Suprapubic skin (tissue), 4 donors: ENCODE measurements at regions not wholly inside any gene's neighbourhood (a gene's known extent, or its start where the extent isn't known, plus 50 kb on each side); places are given as distances from the start of the nearest gene placed in this dataset.

Experiments used
- EP300 ChIP-seq: sonication (generic); formaldehyde crosslinking; IDR thresholded peaks from one replicate; pipeline ENCODE4 v1.6.1; 2017; ENCODE audit warnings: antibody characterized with exemption
- POLR2A ChIP-seq, 2 donors: fragments of 450-650 bp; IDR thresholded peaks; one replicate each; pipeline ENCODE4 v1.6.1; 2017; ENCODE audit warnings: antibody characterized with exemption in 2 of 2, mild to moderate bottlenecking in 2 of 2, moderate library complexity in 2 of 2
- POLR2AphosphoS5 ChIP-seq, 3 donors: sonication (generic); formaldehyde crosslinking; IDR thresholded peaks; one replicate each; pipeline ENCODE4 v1.6.1; 2017; ENCODE audit warnings: antibody characterized with exemption in 3 of 3
- TF ChIP-seq, protein P1 (sequence below), 2 donors: fragments of 200-600 bp in 1 of 2; fragments of 450-650 bp in 1 of 2; sonication (generic) in 1 of 2; IDR thresholded peaks; one replicate each; pipeline ENCODE4 v1.5.1; 2016 to 2019; ENCODE audit warnings: antibody characterized with exemption in 2 of 2, mild to moderate bottlenecking in 1 of 2, moderate library complexity in 1 of 2

DNA sequence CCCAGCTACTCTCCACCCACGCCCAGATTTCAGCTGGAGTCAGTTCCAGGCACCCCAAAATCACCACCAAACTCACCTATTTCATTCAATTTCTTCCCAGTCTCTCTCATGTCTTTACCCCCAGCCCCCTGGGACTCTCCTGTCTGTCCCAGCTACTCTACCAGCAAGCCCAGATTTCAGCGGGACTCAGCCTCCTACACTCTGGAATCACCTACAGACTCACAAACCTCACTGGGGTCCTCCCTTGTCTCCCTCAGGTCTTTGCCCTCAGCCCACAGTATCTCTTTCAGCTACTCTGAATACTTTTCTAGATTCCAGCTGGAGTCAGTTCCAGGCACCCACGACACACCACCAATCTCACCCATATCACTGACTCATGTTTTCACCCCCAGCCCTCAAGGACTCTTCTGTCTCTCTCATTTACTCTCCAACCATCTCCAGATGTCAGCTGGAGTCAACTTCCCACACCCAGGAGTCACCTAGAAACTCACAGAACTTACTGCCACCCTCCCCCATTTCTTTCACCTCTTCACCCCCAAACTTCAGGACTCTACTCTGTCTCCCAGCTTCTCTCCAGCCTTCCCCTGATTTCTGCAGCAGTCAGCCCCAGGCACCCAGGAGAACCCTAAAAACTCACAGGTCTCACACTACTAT is 1529.3 kb upstream of the TPTE start:
- TF ChIP-seq, protein P1, sequence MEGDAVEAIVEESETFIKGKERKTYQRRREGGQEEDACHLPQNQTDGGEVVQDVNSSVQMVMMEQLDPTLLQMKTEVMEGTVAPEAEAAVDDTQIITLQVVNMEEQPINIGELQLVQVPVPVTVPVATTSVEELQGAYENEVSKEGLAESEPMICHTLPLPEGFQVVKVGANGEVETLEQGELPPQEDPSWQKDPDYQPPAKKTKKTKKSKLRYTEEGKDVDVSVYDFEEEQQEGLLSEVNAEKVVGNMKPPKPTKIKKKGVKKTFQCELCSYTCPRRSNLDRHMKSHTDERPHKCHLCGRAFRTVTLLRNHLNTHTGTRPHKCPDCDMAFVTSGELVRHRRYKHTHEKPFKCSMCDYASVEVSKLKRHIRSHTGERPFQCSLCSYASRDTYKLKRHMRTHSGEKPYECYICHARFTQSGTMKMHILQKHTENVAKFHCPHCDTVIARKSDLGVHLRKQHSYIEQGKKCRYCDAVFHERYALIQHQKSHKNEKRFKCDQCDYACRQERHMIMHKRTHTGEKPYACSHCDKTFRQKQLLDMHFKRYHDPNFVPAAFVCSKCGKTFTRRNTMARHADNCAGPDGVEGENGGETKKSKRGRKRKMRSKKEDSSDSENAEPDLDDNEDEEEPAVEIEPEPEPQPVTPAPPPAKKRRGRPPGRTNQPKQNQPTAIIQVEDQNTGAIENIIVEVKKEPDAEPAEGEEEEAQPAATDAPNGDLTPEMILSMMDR (IDR thresholded peaks at IDR 0.05): no peak
- no peak for TF ChIP-seq EP300
- TF ChIP-seq POLR2A (IDR thresholded peaks at IDR 0.05): no peak
- TF ChIP-seq POLR2AphosphoS5 (IDR thresholded peaks at IDR 0.05): no peak
